Adipocyte (in vitro differentiated cells): ENCODE measurements at regions not wholly inside any gene's neighbourhood (a gene's known extent, or its start where the extent isn't known, plus 50 kb on each side); places are given as distances from the start of the nearest gene placed in this dataset.
A peak's percentile ranks its signal among the peaks of the same experiment; 100 is the strongest.
"Not testable (repeated sequence)": the region's sequence is repeated elsewhere in the genome, so short reads cannot be mapped to it uniquely, and the experiment has no call there.

Experiments used
- DNase-seq: peaks from one replicate; pipeline ENCODE4 v3.0.0-alpha.2; 2015; ENCODE audit warnings: low read depth
- H3K27me3 ChIP-seq: replicated peaks from 2 replicates; pipeline ENCODE4 v1.7.0; 2013; ENCODE audit warnings: mild to moderate bottlenecking, low read length, moderate library complexity; ENCODE audit not compliant: control insufficient read depth, insufficient read depth
- H3K36me3 ChIP-seq: 2 replicates; pipeline ENCODE4 v1.7.0; 2013; ENCODE audit warnings: low read length, mild to moderate bottlenecking, moderate library complexity; ENCODE audit not compliant: control insufficient read depth, insufficient read depth, severe bottlenecking
- H3K4me1 ChIP-seq: 2 replicates; pipeline ENCODE4 v1.7.0; 2013; ENCODE audit warnings: mild to moderate bottlenecking, low read length, moderate library complexity; ENCODE audit not compliant: control insufficient read depth, insufficient read depth
- H3K4me3 ChIP-seq: 2 replicates; pipeline ENCODE4 v1.7.0; 2013; ENCODE audit warnings: mild to moderate bottlenecking, low read length, moderate library complexity
- H3K9ac ChIP-seq: 2 replicates; pipeline ENCODE4 v1.7.0; 2013; ENCODE audit warnings: mild to moderate bottlenecking, low read length, moderate library complexity
- H3K9me3 ChIP-seq: 2 replicates; pipeline ENCODE4 v1.7.0; 2013; ENCODE audit warnings: mild to moderate bottlenecking, low read length, moderate library complexity; ENCODE audit not compliant: control insufficient read depth

- Histone ChIP-seq H3K36me3 (no peaks in the 10 kb centered on the region), H3K27me3 (peaks cover 5% of the 10 kb centered on the region), H3K4me3 (no peak overlapping the region), H3K9me3 (peaks cover 1% of the 10 kb centered on the region), H3K4me1 (peaks cover 6% of the 10 kb centered on the region), H3K9ac (no peak overlapping the region)
- no peak for DNase-seq
These were observed 476.6 kb upstream of the TMEM132C start for GRCh38 chr12:127790376-127790775.

- Histone ChIP-seq H3K9ac (no peak overlapping the region), H3K36me3 (no peaks in the 10 kb centered on the region), H3K4me1 (no peaks in the 10 kb centered on the region), H3K4me3 (no peak overlapping the region), H3K9me3 (peaks cover 4% of the 10 kb centered on the region), H3K27me3 (peaks cover 5% of the 10 kb centered on the region)
- DNase-seq = no peak
These were observed 475.8 kb upstream of the TMEM132C start for GRCh38 chr12:127791217-127791616.

GRCh38 chr12:127797918-127798317 lies 469.1 kb upstream of the TMEM132C start:
- peaks cover 4% of the 10 kb centered on the region for H3K9me3 ChIP-seq
- H3K36me3 ChIP-seq = no peaks in the 10 kb centered on the region
- no peak overlapping the region for H3K4me3 ChIP-seq
- no peak for DNase-seq
- H3K9ac ChIP-seq = no peak overlapping the region
- no peaks in the 10 kb centered on the region for H3K27me3 ChIP-seq
- H3K4me1 ChIP-seq = no peaks in the 10 kb centered on the region

DNA sequence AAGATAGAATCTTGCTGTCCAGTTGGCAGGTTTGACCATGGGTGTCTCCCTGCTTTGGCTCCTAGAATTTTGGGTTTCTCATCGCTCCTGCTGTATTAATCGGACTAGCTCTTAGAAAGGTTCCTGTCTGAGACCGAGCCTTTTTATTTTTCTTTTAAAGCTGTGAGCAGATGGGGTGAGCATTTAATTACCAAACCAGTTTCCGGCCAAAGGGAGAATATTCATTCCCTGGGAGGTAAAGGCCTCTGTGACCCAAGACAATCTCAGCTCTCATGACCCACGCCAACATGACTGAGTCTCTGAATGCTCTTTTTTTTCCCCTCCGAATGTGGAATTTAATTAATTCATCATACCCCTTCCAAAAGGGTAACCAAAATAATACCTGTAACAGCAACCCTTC lies 464.7 kb upstream of the TMEM132C start:
- Histone ChIP-seq H3K27me3 (no peaks in the 10 kb centered on the region), H3K9ac (no peak overlapping the region), H3K9me3 (no peaks in the 10 kb centered on the region), H3K36me3 (no peaks in the 10 kb centered on the region), H3K4me1 (no peaks in the 10 kb centered on the region), H3K4me3 (no peak overlapping the region)
- DNase-seq = no peak

GRCh38 chr12:127803545-127803944 lies 463.4 kb upstream of the TMEM132C start:
- H3K4me3 ChIP-seq = no peak overlapping the region
- no peaks in the 10 kb centered on the region for H3K4me1 ChIP-seq
- no peak overlapping the region for H3K9ac ChIP-seq
- DNase-seq = peak; percentile 20
- no peaks in the 10 kb centered on the region for H3K36me3 ChIP-seq
- no peaks in the 10 kb centered on the region for H3K9me3 ChIP-seq
- H3K27me3 ChIP-seq = no peaks in the 10 kb centered on the region

DNA sequence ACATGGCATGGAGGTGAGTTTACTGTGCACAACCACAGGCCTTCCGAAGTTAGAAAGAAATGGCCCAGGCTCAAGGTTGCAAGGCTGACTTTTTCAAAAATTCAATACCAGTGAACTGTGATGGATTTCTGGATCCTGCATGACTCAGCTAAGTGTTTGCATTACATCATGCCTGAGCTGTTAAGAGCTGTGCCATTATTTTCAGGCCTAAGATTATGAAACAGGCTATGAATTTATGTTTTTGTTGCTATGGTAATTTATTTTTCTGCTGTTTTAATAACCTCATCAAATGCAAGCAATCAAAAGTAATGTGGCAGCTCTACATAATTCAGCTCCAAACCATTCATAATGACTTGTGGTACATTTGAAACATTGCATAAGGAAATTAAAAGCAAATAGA lies 457.7 kb upstream of the TMEM132C start:
- no peaks in the 10 kb centered on the region for H3K9me3 ChIP-seq
- no peaks in the 10 kb centered on the region for H3K36me3 ChIP-seq
- peaks cover 20% of the 10 kb centered on the region for H3K4me1 ChIP-seq
- H3K9ac ChIP-seq = no peak overlapping the region
- H3K27me3 ChIP-seq = peaks cover 3% of the 10 kb centered on the region
- peak; percentile 94 for DNase-seq
- H3K4me3 ChIP-seq = no peak overlapping the region

DNA sequence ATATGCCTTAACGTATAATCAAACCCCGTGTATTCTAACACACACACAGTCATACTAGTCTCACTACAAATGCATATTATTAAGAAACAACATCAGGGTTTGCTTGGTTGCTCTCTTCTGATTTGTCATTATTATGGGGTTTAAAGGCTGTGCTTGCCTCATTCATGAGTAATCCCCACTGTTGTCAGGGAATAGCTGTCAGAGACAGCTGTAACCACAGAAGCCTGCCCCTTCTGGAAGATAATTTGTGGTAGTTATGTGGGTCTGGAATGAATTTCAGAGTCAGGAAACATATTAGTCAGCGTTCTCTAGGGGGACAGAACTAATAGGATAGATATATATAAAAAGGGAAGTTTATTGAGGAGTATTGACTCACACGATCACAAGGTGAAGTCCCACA lies 456.9 kb upstream of the TMEM132C start:
- no peak overlapping the region for H3K4me3 ChIP-seq
- H3K36me3 ChIP-seq = no peaks in the 10 kb centered on the region
- peak; percentile 96 for DNase-seq

DNA sequence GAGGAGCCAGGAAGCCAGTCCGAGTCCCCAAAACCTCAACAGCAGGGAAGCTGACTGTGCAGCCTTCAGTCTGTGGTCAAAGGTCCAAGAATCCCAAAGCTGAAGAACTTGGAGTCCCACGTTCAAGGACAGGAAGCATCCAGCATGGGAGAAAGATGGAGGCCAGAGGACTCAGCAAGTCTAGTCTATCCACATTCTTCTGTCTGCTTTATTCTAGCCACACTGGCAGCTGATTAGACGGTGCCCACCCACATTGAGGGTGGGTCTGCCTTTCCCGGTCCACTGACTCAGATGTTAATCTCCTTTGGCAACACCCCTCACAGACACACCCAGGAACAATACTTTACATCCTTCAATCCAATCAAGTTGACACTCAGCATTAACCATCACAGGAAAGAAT lies 456.5 kb upstream of the TMEM132C start:
- peaks cover 20% of the 10 kb centered on the region for H3K4me1 ChIP-seq
- H3K9ac ChIP-seq, H3K36me3 ChIP-seq, DNase-seq, H3K27me3 ChIP-seq, H3K9me3 ChIP-seq, H3K4me3 ChIP-seq: not testable (repeated sequence)

More for the DNA sequence above, 456.9 kb upstream of the TMEM132C start:
- H3K4me1 ChIP-seq = peaks cover 20% of the 10 kb centered on the region
- no peak overlapping the region for H3K9ac ChIP-seq
- H3K9me3 ChIP-seq = no peaks in the 10 kb centered on the region
- H3K27me3 ChIP-seq = peaks cover 3% of the 10 kb centered on the region

DNA sequence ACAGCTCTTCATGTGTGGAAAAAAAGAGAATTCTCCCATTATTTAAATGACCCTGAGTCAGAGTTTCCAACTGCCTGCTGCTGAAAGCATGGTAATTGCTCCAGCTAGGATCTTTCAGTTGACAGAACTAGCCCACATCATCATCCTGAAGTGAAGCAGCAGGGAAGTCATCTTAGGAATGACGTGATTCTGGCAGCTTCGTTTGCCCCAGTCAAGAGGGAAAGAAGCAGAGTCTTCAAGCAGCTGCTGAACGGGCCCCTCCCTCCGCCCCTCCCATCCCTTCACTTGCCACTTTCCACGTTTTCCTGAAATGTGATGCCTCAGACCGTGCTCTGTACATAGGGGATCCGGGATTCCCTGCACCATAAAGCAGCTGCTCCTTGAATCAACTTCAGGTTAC lies 455.0 kb upstream of the TMEM132C start:
- DNase-seq = peak; percentile 85
- peaks cover 8% of the 10 kb centered on the region for H3K9me3 ChIP-seq
- H3K27me3 ChIP-seq = peaks cover 3% of the 10 kb centered on the region
- peaks cover 20% of the 10 kb centered on the region for H3K4me1 ChIP-seq
- no peaks in the 10 kb centered on the region for H3K36me3 ChIP-seq
- H3K9ac ChIP-seq = no peak overlapping the region
- no peak overlapping the region for H3K4me3 ChIP-seq

DNA sequence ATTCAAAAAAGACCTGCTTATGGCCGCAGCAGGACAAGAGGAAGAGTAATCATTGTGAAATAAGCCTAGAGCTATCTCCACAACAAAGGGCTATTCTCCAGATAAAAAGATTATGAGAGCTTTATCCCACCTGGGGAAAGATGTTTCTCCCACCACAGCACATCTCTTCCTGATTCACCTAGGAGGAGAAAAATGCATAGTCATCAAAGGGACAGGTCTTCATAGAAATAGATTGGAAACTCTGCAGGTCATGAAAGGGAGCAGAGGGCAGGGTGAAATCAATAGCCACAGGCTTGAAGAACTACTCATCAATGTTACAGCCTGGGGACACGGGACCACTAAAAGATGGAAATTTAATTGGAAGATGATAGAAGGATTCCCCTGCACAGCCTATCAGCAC lies 453.8 kb upstream of the TMEM132C start:
- DNase-seq = no peak
- H3K27me3 ChIP-seq = peaks cover 3% of the 10 kb centered on the region

GRCh38 chr12:127819056-127819455 lies 447.9 kb upstream of the TMEM132C start:
- peak; percentile 63 for DNase-seq
- no peaks in the 10 kb centered on the region for H3K27me3 ChIP-seq
- no peak overlapping the region for H3K4me3 ChIP-seq
- no peak overlapping the region for H3K9ac ChIP-seq
- peaks cover 5% of the 10 kb centered on the region for H3K4me1 ChIP-seq
- H3K9me3 ChIP-seq = peaks cover 8% of the 10 kb centered on the region
- H3K36me3 ChIP-seq = no peaks in the 10 kb centered on the region

More for the DNA sequence above, 453.8 kb upstream of the TMEM132C start:
- H3K4me3 ChIP-seq = no peak overlapping the region
- H3K36me3 ChIP-seq = no peaks in the 10 kb centered on the region
- H3K4me1 ChIP-seq = peaks cover 20% of the 10 kb centered on the region
- peaks cover 8% of the 10 kb centered on the region for H3K9me3 ChIP-seq
- H3K9ac ChIP-seq = no peak overlapping the region

- DNase-seq = no peak
- Histone ChIP-seq H3K36me3 (no peaks in the 10 kb centered on the region), H3K4me3 (no peak overlapping the region), H3K27me3 (peaks cover 3% of the 10 kb centered on the region), H3K9me3 (peaks cover 8% of the 10 kb centered on the region), H3K4me1 (peaks cover 5% of the 10 kb centered on the region), H3K9ac (no peak overlapping the region)
These were observed 446.7 kb upstream of the TMEM132C start for GRCh38 chr12:127820271-127820670.
